DMS79 treated with DMSO at 0.1 percent for 48 hours (cell line): ENCODE measurements at regions not wholly inside any gene's neighbourhood (a gene's known extent, or its start where the extent isn't known, plus 50 kb on each side); places are given as distances from the start of the nearest gene placed in this dataset.
"Not testable (repeated sequence)": the region's sequence is repeated elsewhere in the genome, so short reads cannot be mapped to it uniquely, and the experiment has no call there.

Experiments used
- DNase-seq: peaks from one replicate; lab custom pipeline; 2025; lab: John Stamatoyannopoulos, UW

GRCh38 chr5:62100201-62100600, 205.8 kb upstream of the KIF2A start:
- DNase-seq, result no peak

DNA sequence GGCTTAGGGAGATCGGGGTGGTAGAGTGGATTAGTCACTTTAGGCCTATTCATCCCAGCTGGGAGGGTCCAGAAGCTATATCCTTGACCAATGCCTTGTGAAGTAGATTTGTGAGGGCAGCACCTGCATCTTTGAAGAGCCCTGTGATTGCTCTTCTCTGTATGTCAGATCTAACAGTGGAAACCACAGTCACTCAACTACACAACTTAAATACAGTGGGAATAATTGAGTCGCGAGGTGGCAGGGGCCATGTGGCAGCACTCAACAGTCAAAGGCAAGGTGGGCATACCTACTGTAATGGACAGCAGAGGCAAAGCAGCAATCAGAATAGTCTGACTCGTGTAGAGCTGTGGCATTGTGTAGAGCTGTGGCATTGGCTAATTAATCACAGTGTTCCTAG, 202.1 kb upstream of the KIF2A start:
- not testable (repeated sequence) for DNase-seq

- no peak for DNase-seq
These were observed 194.6 kb upstream of the KIF2A start for GRCh38 chr5:62111428-62111827.

DNA sequence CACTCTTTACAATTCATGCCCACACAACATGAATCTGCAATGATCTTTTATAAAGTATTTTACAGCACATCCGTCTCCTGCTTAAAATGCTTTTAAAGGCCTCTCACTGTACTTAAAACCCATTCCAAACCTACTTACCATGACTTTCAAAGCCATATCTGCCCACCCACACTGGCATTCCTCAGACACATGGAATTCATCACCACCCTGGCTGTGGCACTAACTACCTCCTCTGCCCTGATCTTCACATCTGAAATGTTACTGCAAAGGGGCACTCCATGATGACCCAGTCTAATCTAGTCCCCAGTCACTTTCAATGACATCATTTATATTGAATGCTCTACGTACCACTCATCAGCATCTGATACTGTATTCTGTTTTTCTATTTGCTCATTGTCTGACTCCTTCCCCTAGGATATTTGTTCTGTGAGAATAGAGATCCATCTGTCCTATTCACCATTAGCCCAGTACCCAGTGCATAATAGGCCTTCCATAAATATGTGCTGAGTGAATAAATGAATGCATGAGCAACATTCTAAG, 193.2 kb upstream of the KIF2A start:
- DNase-seq, result no peak

- DNase-seq, result no peak
These were observed 191.0 kb upstream of the KIF2A start for GRCh38 chr5:62115014-62115413.

DNA sequence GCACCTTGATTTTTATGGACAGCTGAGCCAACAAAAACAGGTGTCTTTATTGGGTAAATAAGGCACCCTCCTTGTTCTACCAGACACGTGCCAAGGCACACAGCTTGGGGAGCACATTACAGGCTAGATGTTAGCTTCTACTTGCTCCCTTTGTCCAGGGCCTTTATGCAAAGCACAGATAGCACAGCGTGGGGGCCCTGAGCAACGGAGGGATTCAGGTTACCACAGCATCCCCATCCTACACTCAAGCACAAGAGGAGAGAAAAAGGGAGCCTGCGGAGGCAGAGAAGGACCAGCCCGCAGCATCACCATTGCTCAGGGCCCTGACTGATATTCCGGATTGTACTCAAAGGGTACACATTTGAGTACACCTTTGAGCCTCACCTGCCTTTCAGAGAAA, 181.7 kb upstream of the KIF2A start:
- no peak for DNase-seq

- no peak for DNase-seq
These were observed 179.9 kb upstream of the KIF2A start for GRCh38 chr5:62126090-62126489.

GRCh38 chr5:62127098-62127736, 178.8 kb upstream of the KIF2A start:
- DNase-seq, result no peak

- DNase-seq, result no peak
These were observed 175.9 kb upstream of the KIF2A start for GRCh38 chr5:62130107-62130506.

- no peak for DNase-seq
These were observed 173.7 kb upstream of the KIF2A start for GRCh38 chr5:62132276-62132675.

- no peak for DNase-seq
These were observed 172.6 kb upstream of the KIF2A start for GRCh38 chr5:62133426-62133825.

GRCh38 chr5:62134811-62135210, 171.2 kb upstream of the KIF2A start:
- no peak for DNase-seq

DNA sequence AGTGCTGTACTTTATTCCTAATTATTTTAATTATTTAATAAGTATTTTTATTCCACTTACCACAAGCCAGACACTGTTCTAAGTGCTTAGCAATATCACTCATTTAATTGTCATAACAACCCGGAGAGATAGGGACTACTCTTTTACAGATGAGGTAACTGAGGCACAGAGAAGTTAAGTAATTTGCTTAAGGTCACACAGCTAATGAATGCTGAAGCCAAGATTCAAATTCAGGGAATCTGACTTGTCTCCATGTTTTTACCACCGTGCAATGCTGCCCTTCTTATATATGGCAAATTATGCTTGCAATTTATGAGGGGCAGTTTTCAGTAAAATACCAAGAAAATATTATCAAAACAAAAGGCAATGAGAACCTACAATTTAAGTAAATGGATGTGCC, 168.4 kb upstream of the KIF2A start:
- no peak for DNase-seq

DNA sequence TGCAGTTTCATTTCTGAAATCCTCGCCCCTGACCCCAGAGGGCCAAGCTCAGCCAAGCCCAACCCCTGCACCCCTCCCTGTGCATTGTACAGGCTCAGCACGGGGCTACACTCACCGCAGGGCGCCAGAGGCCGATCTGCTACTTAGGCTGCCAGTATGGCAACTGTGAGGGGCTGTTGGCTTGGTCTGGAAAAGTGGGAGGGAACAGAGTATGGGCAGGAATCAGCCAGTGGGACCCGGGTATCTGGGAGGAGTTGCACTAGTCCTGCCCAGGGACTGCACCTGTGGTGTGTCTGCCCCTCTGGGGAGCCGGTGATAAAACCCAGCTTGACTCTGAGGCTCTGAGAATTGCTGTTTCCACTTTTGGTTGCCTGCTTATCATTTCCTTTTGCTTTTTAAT, 167.4 kb upstream of the KIF2A start:
- no peak for DNase-seq

DNA sequence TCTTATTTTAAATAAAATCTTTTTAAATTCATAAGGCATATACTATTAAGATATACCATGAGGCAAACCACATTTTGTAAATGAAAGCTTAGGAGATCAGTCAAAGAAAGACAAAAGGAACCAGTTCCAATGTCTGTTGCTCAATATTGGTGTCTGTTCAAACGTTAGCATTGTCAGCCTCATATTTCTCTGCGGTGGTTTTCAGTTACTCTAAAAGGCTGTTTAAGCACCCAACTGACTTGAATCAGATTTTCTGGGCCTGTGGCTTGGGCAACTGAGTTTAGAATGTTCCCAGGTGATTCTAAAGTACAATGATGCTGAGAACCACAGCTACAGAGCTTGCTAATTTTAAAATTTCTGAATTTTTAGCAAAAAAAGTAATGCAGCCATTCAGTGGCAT, 166.3 kb upstream of the KIF2A start:
- no peak for DNase-seq

DNA sequence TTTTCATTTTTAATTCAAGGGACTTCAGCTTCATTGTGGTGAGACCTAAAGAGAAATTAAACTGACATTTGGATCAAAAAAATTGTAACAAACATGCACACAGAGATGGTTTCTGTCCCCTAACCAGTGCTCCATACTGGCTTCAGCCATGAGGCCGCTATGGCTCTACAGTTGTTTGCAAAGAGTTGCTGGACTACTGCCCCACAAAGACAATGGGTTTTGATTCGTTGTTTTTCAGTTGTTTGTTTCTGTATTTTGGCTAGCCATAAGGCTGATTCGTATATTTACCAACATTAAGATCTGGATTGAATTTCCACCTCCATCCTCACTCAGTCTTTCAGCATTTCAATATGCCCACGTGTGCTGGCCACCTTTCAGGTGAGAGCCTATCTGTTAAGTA, 163.7 kb upstream of the KIF2A start:
- DNase-seq, result no peak

DNA sequence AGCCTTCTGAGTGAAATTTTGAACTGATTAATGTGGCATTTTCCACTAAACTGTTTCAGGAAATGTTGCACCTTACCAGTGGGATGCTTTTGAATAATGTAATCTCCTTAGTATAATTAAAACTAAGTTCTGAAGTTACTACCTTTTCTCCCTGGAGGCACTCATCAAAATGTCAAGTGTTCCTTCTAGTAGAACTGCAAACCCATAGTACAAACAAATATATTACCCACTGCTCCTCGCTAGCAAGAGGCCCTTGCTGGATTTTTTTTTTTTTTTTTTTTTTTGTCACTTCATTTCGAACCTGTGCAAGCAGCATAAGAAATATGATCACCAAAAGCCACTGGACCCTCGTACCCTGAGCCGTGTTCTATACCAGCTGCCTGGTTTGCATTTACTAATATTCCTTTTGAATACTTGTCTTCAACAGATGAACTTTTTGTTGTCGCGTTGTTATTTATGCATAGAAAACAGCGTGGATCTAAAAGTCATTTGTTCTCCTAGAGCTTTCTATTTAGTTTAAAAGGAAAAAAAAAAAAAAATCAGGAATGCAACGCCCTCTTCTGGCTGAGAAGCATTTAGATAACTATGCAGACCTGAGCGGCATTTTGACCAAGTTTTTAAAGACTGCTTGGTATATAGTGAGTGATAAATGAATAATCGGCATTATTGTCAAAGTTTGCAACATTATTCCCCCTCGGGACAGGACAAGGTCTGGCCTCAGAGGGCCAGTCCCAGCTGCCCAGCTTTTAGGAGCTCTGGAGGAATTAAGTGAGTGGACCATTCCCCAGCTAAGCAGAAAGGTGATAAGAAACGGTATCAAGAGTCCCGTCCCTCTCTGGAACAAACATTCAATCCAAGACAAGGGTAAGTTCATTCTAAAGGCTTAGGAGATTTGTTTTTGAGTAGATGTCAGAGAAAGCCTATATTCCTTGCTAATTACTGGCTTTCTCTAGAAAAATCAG, 162.5 kb upstream of the KIF2A start:
- DNase-seq, result peak; percentile 22

DNA sequence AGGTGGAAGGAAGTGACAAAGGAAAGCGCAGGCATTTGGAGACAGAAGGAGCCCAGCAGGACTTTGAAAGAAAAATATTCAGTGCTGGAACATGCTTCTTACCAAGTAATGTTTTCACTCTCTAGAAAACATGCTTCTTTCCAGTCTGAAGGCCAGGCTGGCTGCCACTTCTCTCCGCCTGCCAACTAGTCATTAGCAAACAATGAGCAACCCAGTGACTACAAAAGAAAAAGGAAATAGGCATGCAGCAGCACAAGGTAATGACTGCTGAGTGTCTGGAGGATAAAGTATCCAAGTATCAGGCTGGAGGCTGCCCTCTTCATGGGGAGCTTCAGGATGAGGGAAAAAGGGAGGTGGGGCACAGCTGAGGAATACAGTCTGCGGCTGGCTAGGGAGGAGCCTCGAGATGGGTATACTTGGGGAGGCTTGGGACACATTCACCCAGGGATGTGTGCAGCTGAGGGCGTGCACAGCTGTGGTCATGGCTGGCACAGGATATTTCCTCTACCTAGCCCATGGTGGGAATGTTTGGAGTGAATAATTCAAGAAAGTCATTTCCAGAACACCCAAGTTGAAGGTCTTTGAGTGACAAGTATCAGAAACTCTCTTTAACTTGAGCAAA, 161.5 kb upstream of the KIF2A start:
- DNase-seq, result peak; percentile 40

- no peak for DNase-seq
These were observed 156.1 kb upstream of the KIF2A start for GRCh38 chr5:62149879-62150278.

GRCh38 chr5:62152394-62153087, 153.5 kb upstream of the KIF2A start:
- peak; percentile 28 for DNase-seq

DNA sequence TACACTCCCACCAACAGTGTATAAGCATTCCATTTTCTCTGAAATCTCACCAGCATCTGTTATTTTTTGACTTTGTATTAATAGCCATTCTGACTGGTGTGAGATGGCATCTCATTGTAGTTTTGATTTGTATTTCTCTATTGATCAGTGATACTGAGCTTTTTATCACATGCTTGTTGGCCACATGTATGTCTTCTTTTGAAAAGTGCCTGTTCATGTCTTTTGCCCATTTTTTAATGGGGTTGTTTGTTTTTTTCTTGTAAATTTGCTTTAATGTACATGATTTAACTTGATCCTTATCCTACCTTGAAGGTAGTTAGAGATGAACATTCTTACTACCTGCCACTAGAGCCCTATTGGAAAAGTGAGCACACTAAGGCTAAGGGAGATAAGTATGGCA, 151.2 kb upstream of the KIF2A start:
- no peak for DNase-seq

DNA sequence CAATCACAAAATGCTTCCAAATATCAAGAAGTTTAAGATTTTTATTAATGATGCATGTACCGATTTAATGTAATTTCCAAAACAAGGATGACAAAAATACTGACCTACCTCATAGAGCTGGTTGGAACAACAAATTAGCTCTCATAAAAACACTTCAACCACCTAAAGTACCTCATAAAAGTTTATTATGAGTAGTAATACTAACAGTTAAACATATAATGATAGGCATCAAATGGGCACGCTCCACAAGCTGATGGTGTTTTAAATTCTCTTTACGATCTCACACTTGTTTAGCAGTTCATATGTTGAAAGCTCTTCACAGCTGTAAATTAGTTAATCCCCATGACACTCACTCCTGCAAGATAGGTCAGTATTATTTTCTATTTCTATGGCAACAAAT, 150.0 kb upstream of the KIF2A start:
- DNase-seq, result peak; percentile 1
